Small intestine (tissue), 7 donors: ENCODE measurements at regions not wholly inside any gene's neighbourhood (a gene's known extent, or its start where the extent isn't known, plus 50 kb on each side); places are given as distances from the start of the nearest gene placed in this dataset.

Source experiments
- DNase-seq, 2 donors: peaks; one replicate each; pipeline versions ENCODE4 v3.0.0 to v3.0.0-alpha.2; 2013
- FAIRE-seq: peaks from 2 replicates; lab custom pipeline; 2012; peaks lifted over from hg19 to GRCh38; lab: Jason Lieb, UNC
- H3K27ac ChIP-seq, 3 donors: one replicate each; pipeline ENCODE4 v1.5.1; 2013; ENCODE audit warnings: low read length in 2 of 3, mild to moderate bottlenecking in 2 of 3, control low read depth in 1 of 3, inconsistent platforms in 1 of 3, low read depth in 1 of 3, moderate library complexity in 1 of 3
- H3K27me3 ChIP-seq, 3 donors: one replicate each; pipeline ENCODE4 v1.6.1; 2013; ENCODE audit warnings: low read length in 3 of 3, inconsistent platforms in 1 of 3; ENCODE audit not compliant: control insufficient read depth in 3 of 3, insufficient read depth in 3 of 3
- H3K36me3 ChIP-seq, 3 donors: one replicate each; pipeline ENCODE4 v1.6.1; 2013; ENCODE audit warnings: low read length in 3 of 3, inconsistent platforms in 1 of 3, low read depth in 1 of 3, mild to moderate bottlenecking in 1 of 3, moderate library complexity in 1 of 3; ENCODE audit not compliant: control insufficient read depth in 3 of 3, insufficient read depth in 2 of 3
- H3K4me1 ChIP-seq, 3 donors: one replicate each; pipeline ENCODE4 v1.6.1; 2013; ENCODE audit warnings: low read length in 2 of 3, inconsistent platforms in 1 of 3, low read depth in 1 of 3, mild to moderate bottlenecking in 1 of 3, moderate library complexity in 1 of 3; ENCODE audit not compliant: control insufficient read depth in 3 of 3, insufficient read depth in 2 of 3
- H3K4me3 ChIP-seq, 3 donors: one replicate each; pipeline ENCODE4 v1.5.1; 2013; ENCODE audit warnings: low read length in 3 of 3, control low read depth in 1 of 3, inconsistent platforms in 1 of 3, low read depth in 1 of 3, mild to moderate bottlenecking in 1 of 3, moderate library complexity in 1 of 3
- H3K9me3 ChIP-seq, 2 donors: one replicate each; pipeline ENCODE4 v1.6.1; 2013; ENCODE audit warnings: low read depth in 1 of 2, low read length in 1 of 2; ENCODE audit not compliant: control insufficient read depth in 2 of 2, insufficient read depth in 1 of 2
- WGBS, 3 donors: extraction: QIAGEN DNeasy Blood & Tissue Kit; methylation state at CpG; one replicate each; pipeline ENCODE4 v1.1.7; 2013; 5-methylcytosine and 5-hydroxymethylcytosine counted together
- donor health status: healthy with polysubstance abuse.
- donor health status: control.
- donor health status: control.
- donor health status: Bipolar disorder and iron deficiency.
- donor health status: healthy.

GRCh38 chr1:224521904-224522734 is 87.5 kb upstream of the WDR26 start:
- Histone ChIP-seq H3K4me1 (no peaks in the 10 kb centered on the region), H3K4me3 (no peak overlapping the region), H3K36me3 (no peaks in the 10 kb centered on the region), H3K9me3 (peaks cover 0 to 3% of the 10 kb centered on the region in 2 donors), H3K27ac (no peak overlapping the region), H3K27me3 (no peaks in the 10 kb centered on the region)
- DNase-seq = no peak
- WGBS, 3 donors = 47 to 77% (median 63%) methylated on average over 3 of the region's 3 CpGs
- FAIRE-seq = no peak

- Histone ChIP-seq H3K27me3 (no peaks in the 10 kb centered on the region), H3K4me1 (no peaks in the 10 kb centered on the region), H3K9me3 (peaks cover 0 to 3% of the 10 kb centered on the region in 2 donors), H3K27ac (no peak overlapping the region), H3K36me3 (no peaks in the 10 kb centered on the region), H3K4me3 (no peak overlapping the region)
- FAIRE-seq (no peak), DNase-seq (no peak)
Observed at GRCh38 chr1:224523676-224524075, 89.1 kb upstream of the WDR26 start.

DNA sequence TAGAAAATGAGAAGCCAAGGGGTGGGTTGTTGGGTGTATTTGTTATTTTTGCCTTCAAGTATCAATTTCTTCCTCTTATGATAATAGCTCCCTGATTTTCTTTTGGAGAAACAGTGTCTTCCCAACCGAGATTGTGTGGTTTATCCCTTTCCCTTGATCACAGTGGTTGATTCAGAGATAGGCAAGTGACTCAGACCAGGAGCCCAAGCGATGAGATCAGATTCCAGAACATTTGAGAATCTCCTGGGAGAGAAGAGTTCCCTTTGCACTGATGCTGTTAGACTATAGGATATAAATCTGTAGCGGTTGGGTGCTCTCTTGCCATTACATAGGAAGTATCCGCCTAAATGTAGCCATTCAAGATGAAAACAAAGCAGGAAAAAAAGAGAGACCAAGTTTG is 90.1 kb upstream of the WDR26 start:
- 86 to 89% (median 88%) methylated on average over 4 of the region's 4 CpGs for WGBS, 3 donors
- Histone ChIP-seq H3K4me3 (no peak overlapping the region), H3K27ac (no peak overlapping the region), H3K27me3 (no peaks in the 10 kb centered on the region), H3K36me3 (no peaks in the 10 kb centered on the region), H3K9me3 (peaks cover 0 to 3% of the 10 kb centered on the region in 2 donors), H3K4me1 (no peaks in the 10 kb centered on the region)
- no peak for FAIRE-seq
- DNase-seq = no peak

DNA sequence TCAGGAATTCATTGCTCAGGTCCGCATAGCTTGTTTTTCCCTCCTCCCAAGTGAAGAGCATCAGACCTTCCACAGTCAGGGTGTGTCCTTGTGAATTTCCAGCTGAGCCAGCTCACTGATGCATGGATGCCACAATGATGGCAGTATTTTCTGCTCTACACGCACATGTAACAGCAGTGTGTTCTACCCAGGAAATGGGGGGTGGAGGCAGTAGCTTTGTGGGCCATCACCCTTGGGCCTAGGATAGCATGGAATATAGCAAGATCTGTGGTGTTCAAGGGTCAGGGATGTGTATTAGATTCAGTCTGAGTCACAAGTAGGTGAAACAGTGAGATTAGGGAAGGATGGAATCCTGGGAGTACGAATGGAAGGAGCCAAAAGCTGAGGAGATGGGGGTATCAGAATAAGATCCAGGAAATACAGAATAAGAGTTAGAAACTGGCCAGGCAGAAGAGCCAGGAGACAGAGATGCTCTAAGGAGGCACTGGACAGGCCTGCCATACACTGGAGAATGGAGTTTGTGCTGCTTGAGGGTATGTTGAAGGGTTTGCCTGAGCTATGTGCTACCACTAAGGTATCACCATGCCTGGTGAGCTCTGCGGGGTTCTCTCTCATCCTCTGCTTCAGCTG is 90.6 kb upstream of the CNIH3 start:
- WGBS, 3 donors = 85 to 93% (median 86%) methylated on average over 4 of the region's 4 CpGs
- Histone ChIP-seq H3K4me3 (no peak overlapping the region), H3K36me3 (no peaks in the 10 kb centered on the region), H3K4me1 (no peaks in the 10 kb centered on the region), H3K27ac (no peak overlapping the region), H3K9me3 (peaks cover 0 to 3% of the 10 kb centered on the region in 2 donors), H3K27me3 (no peaks in the 10 kb centered on the region)
- DNase-seq = no peak
- FAIRE-seq = no peak

DNA sequence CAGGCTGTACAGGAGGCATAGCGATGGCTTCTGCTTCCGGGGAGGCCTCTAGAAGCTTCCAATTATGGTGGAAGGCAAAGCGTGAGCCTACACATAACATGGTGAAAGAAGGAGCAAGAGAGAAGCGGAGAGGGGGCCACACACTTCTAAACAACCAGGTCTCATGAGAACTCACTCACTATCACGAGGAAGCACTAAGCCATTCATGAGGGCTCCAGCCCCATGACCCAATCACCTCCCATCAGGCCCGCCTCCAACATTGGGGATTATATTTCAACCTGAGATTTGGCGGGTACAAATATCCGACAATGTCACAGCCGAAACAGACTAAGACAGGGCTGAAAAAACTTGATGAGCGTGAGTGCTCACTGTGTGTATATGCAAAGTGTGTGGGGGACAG is 89.3 kb upstream of the CNIH3 start:
- Histone ChIP-seq H3K4me1 (no peaks in the 10 kb centered on the region), H3K4me3 (no peak overlapping the region), H3K36me3 (no peaks in the 10 kb centered on the region), H3K27me3 (no peaks in the 10 kb centered on the region), H3K9me3 (no peaks in the 10 kb centered on the region), H3K27ac (no peak overlapping the region)
- FAIRE-seq = no peak
- WGBS, 3 donors = 91% methylated on average over 10 of the region's 10 CpGs
- DNase-seq = no peak

DNA sequence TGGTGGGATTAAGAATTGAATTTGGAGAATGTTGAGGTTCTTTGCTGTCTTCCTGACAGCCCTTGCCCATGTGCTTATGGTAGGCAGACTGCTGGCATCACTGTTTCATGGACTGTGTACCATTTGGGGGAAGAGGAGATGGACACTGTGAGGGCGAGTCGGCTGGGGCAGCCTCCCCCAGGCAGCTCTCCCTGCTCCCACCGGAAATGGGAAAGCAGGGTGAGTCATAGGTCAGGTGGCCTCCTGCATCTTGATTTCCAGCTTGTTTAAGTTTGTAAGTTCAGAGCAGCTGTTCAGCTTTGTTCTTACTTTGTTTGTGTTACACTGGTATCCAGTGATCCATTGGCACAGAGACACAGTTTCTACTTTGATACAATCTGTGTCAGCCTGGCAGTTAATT is 87.2 kb upstream of the CNIH3 start:
- 37 to 55% (median 49%) methylated on average over 3 of the region's 3 CpGs for WGBS, 3 donors
- DNase-seq = no peak

DNA sequence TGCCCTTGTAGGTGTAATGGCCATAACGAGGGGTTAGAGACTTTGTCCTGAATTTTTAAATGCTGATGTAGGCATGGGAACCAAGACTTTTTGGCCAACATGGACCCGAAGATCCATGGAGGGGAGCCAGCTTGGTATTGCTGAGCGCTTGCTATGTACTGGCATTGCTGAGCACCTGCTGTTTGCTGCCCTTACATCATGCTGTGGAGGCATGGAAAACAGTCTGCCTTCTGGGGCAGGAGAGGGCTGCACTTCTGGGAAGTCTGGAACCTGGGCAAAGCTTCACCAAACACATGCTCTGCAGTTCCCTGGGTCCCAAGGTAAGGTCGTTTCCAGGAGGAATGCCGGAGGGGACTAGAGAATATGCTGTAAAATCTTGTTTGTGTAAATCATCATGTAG is 86.3 kb upstream of the CNIH3 start:
- H3K4me1 ChIP-seq = no peaks in the 10 kb centered on the region
- H3K4me3 ChIP-seq = no peak overlapping the region
- WGBS, 3 donors = 77 to 86% (median 85%) methylated on average over 5 of the region's 5 CpGs
- H3K36me3 ChIP-seq = no peaks in the 10 kb centered on the region
- FAIRE-seq (no peak), DNase-seq (no peak)
- H3K27ac ChIP-seq = no peak overlapping the region
- no peaks in the 10 kb centered on the region for H3K27me3 ChIP-seq
- H3K9me3 ChIP-seq = no peaks in the 10 kb centered on the region

More for the DNA sequence above, 87.2 kb upstream of the CNIH3 start:
- Histone ChIP-seq H3K9me3 (no peaks in the 10 kb centered on the region), H3K36me3 (no peaks in the 10 kb centered on the region), H3K27ac (no peak overlapping the region), H3K27me3 (no peaks in the 10 kb centered on the region), H3K4me1 (no peaks in the 10 kb centered on the region), H3K4me3 (no peak overlapping the region)
- no peak for FAIRE-seq

DNA sequence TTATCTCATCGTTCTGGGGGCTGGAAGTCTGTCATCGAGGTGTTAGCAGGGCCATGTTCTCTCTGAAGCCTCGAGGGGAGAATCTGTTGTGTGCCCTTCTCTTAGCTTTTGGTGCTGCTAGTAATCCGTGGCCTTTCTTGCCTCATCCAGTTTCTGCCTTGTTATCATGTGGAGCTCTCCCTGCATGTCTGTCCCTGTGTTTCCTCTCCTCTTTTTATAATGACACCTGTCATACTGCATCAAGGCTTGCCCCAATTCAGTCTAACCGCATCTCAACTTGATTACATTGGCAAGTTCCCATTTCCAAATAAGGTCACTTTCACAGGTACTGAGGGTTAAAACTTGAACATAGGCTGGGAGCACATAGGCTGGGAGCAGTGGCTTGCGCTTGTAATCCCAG is 82.6 kb upstream of the CNIH3 start:
- H3K36me3 ChIP-seq = no peaks in the 10 kb centered on the region
- WGBS, 3 donors = 69 to 87% (median 73%) methylated on average over 6 of the region's 6 CpGs
- FAIRE-seq = no peak

More for the DNA sequence above, 82.6 kb upstream of the CNIH3 start:
- no peak for DNase-seq
- H3K4me1 ChIP-seq = no peaks in the 10 kb centered on the region
- no peak overlapping the region for H3K4me3 ChIP-seq
- no peaks in the 10 kb centered on the region for H3K27me3 ChIP-seq
- H3K27ac ChIP-seq = no peak overlapping the region
- H3K9me3 ChIP-seq = no peaks in the 10 kb centered on the region
